ENCODE measurements at regions not wholly inside any gene's neighbourhood (a gene's known extent, or its start where the extent isn't known, plus 50 kb on each side); places are given as distances from the start of the nearest gene placed in this dataset.
"Not testable (repeated sequence)": the region's sequence is repeated elsewhere in the genome, so short reads cannot be mapped to it uniquely, and the experiment has no call there.

DNA sequence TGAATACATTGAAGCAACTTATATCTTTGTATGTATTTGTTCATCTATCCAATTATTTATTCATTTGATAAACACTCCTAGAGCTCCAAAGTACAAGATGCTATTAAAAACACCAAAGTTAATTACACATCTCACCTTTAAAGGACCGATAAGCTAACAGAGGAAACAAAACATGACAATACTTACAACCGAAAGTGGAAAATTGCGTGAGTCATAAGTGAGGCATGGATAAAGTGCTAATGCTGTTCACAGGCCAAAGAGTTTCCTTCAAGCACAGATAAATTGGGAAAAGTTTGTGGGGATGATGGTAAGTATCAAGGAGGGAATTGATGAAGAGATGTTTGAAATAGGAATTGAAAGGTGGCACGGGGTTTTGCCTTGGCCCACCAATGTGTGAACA is 172.8 kb upstream of the KITLG start:
- DNase-seq (ENCODE audit: low spot score) = no peak

DNA sequence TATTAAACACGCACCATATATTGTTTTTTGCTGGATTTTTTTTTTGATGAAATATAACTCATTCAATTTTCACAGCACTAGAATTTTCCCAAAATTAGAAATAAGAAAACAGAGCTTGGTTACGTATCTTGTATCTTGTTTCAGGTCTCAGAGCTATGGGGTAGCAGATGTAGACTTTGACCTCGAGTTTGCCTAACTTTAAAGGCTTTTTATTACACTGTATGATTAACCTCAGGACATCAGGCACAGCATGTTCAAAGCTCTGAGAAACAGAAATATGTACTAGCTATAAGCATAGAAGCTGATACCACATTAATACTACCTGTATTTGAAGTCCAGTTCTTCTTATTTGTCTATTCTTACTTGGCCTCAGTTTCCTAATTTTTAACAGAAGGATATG is 171.9 kb upstream of the KITLG start:
- no peak for DNase-seq (ENCODE audit: low spot score)

DNA sequence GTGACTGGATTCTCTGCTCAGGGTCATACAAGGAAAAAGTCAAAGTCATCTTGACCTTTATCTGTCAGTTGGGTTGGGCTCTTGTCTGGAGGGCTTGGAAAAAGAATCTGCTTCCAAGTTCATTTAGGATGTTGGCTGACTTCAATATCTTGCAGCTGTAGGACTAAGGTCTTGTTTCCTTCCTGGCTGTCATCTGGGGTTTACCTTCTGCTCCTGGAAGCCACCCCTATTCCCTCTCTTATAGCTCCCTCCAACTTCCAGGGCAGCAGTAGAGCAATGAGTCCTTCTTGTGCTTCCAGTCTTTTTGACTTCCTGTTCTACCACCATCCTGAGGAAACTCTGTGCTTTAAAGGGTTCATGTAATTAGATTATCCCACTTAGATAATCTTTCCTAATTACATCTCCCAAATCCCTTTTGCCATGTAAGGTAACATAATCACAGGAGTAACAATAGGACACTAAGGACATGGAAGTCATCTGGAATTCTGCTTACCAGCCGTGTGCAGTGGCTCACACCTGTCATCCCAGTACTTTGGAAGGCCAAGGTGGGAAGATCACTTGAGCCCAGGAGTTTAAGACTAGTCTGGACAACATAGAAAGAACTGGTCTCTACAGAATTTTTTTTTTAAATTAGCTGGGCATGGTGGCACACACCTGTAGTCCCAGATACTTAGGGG is 170.7 kb upstream of the KITLG start:
- no peak for DNase-seq (ENCODE audit: low spot score)

DNA sequence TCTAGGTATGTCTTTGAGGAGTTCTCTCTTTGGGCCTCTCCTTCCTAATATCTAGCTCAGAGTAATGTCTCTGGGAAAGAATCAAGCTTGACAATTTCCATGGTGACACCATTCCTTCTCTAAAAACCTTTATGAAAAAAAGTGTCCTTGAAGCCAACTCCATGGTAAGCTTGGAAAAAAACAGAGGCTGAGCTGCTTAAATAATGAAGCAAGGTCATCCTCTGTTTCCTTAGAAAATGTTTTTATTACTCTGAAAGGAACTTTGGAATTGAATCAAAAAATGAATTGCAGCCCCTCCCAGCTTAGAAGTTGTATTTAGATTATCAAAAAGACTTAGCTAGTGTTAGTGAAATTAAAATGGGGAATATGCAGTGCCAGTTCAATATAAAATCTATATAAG is 166.1 kb upstream of the KITLG start:
- DNase-seq (ENCODE audit: low spot score) = no peak

DNA sequence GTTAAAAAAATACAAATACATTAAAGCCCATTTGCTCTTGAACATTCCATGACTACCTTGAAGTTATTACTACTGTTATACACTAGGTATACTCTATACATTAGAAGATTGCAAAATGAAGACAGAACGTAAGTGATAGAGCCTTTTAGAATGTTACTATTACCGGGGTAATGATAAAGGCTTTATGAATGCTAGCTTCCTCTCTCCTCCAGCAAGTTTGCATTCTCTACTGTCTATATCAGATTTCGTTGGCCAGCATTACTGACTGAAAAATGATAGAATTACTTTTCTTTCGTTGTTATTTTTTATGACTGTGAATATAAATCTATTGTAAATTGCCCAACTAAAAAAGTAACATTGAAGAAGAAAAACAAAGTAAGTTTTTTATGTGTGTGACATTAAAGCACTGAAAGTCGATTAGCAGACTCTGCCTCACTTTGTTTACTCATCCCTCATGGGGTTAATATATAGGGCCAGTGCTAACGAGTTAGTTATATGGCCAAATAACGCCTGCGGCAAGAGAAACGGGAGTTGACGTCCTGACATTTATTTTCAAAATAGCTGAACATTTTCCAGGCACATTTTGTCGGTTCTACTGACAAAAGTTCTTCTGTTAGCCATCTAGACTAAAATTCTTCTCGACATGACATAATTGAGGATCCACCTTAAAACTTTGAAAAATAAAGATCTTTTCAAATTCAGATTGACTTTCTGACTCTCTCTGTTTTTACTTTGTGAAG is 163.8 kb upstream of the KITLG start:
- DNase-seq (ENCODE audit: low spot score) = no peak

DNA sequence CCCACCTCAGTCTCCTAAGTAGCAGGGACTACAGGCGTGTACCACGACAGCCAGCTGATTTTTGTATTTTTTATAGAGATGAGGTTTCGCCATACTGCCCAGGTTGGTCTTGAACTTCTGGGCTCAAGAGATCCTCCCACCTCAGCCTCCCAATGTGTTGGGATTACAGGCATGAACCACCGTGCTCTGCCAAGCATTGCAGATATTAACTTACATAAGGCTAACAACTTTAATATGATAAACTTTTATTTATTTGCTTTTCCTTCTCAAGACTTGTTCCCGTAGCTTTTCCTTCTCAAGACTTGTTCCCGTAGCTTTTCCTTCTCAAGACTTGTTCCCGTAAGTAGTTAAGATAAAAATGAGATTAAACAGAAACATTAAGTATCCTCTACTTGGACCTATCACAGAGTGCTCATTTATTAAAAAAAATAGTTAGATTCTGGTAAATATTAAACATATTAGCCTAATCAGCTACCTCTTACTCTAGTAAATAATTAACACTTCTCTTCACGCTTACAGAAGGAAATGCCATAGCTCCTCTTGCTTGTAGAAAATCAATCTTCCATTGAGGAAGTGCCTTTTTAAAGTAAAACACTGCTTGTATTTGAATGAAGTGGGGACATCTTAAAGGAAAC is 157.7 kb upstream of the KITLG start:
- DNase-seq (ENCODE audit: low spot score) = no peak

DNA sequence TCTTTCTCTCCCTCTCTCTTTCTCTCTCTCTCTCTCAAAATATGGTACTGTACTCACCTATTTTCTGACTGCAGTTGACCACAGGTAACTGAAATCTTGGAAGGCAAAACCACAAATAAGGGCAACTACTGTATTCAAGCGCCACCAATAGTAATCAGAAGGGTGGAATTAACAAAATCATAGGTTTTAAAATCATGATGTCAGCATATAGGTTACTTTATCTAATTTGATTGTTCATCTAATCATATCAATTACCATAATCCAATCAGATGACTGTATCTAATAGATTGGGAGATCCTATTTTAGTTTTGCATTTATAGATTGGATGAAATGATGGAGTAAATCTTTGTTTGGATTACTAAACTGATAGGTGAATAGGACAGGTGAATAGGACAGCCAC is 155.8 kb upstream of the KITLG start:
- no peak for DNase-seq (ENCODE audit: low spot score)

DNA sequence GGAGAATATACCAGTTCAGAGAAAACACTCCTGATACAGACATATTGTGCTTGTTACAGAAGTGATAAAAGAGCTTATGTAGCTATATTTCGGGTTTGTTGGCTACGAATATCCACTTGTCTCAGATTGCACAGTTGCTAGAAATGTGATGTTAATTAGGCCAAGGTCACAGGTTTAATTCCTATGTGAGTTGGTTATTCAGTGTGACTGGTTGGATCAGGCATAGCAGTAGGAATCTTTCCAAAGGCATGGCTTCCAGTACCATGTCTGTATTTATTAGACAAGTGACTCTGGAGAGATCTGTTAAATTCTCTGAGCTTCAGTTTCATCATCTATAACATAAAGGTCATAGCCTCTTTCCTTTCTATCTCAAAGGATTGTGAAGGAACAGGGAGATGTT is 152.7 kb upstream of the KITLG start:
- no peak for DNase-seq (ENCODE audit: low spot score)

DNA sequence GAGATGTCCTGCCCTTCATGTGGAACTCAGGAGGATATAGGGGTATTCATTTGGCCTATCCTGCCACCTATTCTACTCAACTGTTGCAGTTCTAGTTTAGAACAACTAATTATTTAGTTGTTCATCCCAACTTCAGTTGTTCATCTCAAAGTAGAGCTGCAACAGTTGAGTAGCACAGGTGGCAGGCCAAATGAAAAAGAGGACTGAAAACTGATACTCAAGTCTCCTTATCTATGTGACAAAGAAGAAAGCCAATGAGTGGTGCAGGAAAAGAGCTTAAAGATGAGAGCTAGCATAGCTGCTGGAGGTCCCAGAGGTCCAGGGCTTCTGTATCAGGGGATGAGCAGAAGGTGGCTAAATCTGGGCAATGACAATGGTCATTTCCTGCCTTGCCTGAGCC is 148.9 kb upstream of the KITLG start:
- no peak for DNase-seq (ENCODE audit: low spot score)

DNA sequence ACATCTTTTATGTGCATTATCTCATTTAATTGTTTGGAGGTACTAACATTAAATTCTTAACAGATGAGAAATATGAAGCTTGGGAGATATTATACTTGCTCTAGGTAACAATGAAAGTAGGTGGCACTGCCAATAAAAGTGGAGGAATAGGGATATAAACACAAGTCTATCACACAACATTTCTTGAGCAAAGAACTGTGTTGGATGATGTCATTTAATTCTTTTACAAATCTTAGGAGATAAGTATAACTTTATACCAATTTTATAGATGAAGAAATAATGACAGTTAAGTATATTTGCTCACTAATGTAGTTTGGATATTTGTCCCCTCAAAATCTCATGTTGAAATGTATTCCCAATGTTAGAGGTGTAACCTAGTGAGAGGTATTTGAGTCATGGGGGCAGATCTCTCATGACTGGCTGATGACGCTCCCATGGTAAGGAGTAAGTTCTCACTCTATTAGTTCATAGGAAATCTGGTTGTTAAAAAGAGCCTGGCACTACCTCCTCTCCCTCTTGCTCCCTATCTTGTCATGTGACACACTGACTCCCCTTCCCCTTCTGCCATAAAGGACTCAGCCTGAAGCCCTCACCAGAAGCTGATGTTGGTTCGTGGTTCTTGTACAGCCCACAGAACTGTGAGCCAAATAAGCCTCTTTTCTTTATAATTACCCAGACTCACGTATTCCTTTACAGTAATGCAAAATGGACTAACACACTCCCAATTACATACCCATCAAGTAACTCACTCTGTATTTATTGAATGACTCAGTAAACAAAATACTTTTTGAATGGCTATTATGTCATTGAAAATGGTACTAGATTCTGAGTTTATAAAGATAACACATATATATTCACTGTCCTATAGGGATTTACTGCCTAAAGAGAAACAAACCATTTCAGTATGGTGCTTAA is 146.8 kb upstream of the KITLG start:
- DNase-seq (ENCODE audit: low spot score) = no peak

DNA sequence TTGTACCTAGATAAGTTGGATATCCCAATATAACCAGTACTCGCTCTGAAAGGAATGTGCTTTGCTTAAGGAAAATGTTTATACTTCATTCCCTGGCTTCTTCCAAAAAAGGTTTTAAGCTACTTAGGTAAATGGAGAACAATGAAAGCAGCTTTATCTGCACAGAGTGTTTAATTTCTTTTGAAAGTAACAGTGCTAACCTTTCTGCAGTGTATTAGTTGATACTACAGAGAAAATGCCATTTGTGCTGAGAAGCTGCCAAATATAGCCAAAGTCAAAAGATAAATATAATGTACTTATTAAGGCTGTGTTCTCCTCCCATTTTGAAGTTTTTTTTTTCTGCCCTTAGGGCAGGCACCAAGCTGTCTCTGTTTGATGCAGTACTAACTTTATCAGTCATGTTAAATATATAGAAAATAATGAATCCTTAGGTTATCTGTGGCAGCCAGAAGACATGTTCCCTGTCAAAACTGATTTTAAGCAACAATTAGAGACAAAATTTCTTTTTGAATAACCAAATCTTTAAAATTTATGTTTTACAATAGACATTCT is 145.4 kb upstream of the KITLG start:
- DNase-seq (ENCODE audit: low spot score) = no peak

DNA sequence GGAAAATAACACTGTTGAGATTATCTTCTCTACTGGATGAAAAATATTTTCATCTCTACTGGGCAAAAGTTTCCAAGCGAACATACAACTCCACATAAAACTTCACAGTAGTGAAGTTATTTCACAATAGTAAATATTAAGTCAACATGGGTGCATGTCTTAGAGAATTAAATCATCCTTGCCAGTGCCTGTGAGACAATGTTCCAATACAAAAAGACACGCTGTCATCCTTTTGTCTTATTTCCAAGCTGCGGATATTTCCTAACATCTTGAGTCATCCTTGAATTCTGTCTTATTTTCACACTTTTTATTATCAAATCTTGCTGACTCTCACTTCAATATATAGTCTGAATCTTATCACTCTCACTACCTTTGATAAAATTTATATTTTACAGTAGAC is 142.9 kb upstream of the KITLG start:
- DNase-seq (ENCODE audit: low spot score) = no peak

DNA sequence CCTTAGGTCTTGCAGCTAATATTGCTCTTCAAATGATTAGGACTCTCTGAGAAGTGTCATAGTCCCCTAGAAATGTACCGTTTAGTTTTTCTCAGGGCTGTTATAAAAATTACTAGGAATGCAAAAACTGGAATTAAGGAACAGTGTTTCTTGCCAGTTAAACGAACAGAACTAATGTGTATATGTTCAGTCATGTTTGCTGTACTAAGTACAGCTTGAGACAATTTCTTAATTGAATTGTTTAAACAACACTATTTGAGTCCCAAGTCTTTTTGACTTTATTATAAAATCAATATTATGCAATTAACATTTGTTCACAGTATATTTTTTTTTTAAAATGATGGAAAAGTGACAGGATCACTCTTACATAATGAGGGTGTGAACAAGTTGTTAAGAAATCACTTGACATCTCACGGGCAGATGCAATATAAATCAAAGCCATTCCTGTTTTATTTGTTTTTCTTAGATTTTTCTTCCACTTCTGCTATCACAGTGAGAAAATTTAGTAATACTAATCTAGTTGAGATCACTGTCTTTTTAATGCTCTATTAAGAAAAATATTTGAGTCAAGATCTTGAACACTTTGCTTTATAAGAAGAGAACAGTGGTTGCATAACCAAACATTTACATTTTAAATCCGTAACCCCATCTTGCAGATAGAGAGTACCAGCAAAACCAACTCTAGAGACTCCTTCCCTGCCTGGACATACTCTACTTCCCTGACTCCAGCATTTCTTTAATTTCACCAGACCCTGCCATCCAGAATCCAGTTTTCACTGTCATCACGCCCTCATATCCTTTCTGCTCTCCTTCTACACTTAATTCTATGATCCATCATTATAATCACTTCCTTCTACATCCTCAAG is 140.7 kb upstream of the KITLG start:
- no peak for DNase-seq (ENCODE audit: low spot score)

DNA sequence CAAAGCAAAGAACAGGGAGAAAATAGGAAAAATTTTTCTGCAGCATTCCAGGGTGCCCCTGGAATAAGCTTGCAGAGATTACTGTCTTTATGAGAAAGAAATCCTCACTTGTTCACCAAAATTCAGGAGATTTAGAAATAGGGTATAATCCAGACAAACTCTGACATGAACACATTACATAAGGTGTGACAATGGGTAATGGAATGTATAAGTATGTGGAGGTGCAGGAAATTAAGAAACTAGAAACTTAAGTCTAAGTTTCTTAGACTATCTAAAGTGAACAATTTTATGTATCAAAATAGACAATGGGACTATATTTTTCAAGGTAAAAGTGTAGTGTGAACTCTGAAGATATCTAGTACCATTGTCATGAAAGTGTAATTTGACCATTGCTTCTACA is 140.0 kb upstream of the KITLG start:
- no peak for DNase-seq (ENCODE audit: low spot score)

DNA sequence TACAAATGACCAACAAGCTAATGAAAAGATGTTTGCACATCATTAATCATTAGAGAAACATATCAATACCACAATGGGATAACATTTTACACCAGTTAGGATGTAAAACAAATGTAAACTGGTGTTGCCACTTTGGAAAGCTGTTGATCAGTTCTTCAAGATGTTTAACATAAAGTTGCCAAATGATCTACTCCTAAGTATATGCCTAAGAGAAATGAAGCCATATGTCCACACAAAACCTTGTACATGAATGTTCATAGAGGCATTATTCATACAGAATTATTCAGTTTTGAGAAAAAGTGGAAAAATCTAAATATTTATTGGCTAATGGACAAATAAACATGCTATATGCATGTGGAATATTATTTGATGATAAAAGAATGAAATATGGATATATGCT is 136.9 kb upstream of the KITLG start:
- no peak for DNase-seq (ENCODE audit: low spot score)

DNA sequence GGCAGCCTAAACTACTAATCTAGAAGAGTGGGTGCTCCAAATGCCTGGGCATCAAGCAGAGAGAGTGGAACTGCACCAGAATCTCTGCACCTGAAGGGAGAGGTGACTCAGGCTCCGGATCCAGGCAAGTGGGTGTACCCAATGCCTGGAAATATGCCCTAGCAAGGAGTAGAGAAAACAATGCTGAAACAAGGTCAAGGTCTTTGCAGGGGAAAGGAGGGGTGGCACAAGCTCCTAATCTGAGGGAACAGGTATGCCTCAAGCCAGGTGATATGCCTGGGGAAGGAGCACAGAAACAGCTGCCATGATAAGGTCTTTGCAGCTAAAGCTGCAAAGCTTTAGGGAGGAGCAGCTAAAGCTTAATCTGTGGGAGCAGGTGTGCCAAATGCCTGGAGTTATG is 136.0 kb upstream of the KITLG start:
- DNase-seq (ENCODE audit: low spot score) = no peak

DNA sequence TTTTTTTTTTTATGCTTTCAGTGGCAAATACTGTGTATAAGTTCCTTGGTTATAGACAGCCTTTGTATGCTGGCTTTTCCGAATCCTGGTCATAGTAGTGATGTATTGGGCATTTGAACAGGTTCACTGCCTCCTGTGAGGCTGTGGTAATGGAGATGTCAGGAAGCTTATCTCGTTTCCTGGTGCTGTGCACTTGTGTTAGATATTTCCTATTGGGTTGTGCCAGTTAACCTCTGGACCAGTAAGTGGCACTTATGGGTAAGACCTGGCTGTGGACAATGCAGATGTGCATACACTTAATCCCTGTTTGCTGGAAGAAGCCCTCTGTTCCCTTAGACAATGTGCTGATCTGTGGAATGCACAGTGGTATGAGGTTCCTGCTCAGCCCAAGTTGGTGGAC is 135.4 kb upstream of the KITLG start:
- DNase-seq (ENCODE audit: low spot score) = no peak

DNA sequence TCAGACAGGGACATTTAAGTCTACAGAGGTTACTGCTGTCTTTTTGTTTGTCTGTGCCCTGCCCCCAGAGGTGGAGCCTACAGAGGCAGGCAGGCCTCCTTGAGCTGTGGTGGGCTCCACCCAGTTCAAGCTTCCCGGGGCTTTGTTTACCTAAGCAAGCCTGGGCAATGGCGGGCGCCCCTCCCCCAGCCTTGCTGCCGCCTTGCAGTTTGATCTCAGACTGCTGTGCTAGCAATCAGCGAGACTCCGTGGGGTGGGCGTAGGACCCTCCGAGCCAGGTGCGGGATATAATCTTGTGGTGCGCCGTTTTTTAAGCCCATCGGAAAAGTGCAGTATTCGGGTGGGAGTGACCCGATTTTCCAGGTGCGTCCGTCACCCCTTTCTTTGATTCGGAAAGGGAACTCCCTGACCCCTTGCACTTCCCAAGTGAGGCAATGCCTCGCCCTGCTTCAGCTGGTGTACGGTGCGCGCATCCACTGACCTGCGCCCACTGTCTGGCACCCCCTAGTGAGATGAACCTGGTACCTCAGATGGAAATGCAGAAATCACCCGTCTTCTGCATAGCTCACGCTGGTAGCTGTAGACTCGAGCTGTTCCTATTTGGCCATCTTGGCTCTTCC is 134.1 kb upstream of the KITLG start:
- not testable (repeated sequence) for DNase-seq (ENCODE audit: low spot score)

DNA sequence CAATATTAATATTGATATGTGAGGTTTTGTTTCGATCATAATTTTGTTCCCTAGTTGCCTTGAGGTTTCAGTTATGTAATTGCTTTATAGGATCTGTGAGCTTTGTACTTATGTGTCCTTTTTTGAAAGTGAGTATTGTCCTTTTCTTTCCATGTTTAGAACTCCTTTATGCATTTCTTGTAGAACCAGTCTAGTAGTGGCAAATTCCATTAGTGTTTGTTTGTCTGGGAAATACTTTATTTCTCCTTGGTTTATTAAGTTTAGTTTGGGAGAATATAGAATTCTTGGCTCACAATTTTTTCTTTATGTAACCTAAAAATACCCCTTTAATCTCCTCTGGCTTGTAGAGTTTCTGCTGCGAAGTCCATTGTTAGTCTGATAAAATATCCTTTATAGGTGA is 127.5 kb upstream of the KITLG start:
- no peak for DNase-seq (ENCODE audit: low spot score)

DNA sequence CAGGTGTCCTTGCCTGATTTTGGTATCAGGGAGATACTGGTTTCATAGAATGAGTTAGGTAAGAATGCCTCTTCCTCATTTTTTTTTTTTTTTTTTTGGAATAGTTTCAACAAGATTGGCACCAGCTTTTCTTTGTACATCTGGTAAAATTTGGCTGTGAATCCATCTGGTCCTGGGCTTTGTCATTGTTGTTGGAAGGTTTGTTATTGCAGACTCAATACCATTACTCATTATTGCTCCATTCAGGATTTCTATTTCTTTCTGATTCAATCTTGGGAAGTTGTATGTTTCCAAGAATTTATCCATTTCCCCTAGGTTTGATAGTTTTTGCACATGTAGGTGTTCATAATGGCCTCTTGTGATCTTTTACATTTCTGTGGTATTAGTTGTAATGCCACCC is 126.0 kb upstream of the KITLG start:
- no peak for DNase-seq (ENCODE audit: low spot score)

DNA sequence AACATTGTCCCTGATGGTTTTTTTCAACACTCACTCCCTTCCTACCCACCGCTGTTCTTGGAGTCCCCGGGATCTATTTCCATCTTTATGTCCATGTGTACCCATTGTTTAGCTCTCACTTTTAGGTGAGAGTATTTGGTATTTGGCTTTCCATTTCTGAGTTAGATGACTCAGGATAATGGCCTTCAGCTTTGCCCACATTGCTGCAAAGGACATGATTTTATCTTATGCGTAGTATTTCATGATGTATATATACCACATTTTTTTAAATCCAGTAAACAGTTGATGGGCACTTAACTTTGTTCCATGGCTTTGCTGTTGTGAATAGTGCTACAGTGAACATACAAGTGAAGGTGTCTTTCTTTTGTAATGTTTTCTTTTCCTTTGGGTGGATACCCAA is 123.5 kb upstream of the KITLG start:
- no peak for DNase-seq (ENCODE audit: low spot score)

All from ureter (tissue), 1 donor.